AG04450 (cell line): ENCODE measurements at regions not wholly inside any gene's neighbourhood (a gene's known extent, or its start where the extent isn't known, plus 50 kb on each side); places are given as distances from the start of the nearest gene placed in this dataset.

ENCODE experiments used
- CTCF ChIA-PET: fragments of 300-600, 350-600 bp; formaldehyde crosslinking; extraction: SDS; loops from one replicate; lab custom pipeline; 2022; ENCODE audit warnings: antibody characterized with exemption, inconsistent platforms; lab: Charles Lee
- POLR2A ChIA-PET: fragments of 350-600 bp; formaldehyde crosslinking; extraction: SDS; loops from one replicate; lab custom pipeline; 2021; ENCODE audit warnings: antibody characterized with exemption, inconsistent platforms; lab: Yijun Ruan, JAX
- DNase-seq: peaks from one replicate; pipeline ENCODE4 v3.0.0-alpha.2; 2011; ENCODE audit warnings: low read depth, low spot score
- H3K27ac ChIP-seq: one replicate; pipeline ENCODE4 v1.5.1; 2012; ENCODE audit warnings: low read depth, low read length, control low read depth
- H3K27me3 ChIP-seq: one replicate; pipeline ENCODE4 v1.6.0; 2012; ENCODE audit warnings: low read length; ENCODE audit not compliant: control insufficient read depth, insufficient read depth
- H3K4me3 ChIP-seq: 2 replicates; pipeline ENCODE4 v1.5.1; 2011; ENCODE audit warnings: mild to moderate bottlenecking, low read depth, low read length, control low read depth
- H3K9me3 ChIP-seq: 2 replicates; pipeline ENCODE4 v1.5.1; 2012; ENCODE audit warnings: low read length; ENCODE audit not compliant: control insufficient read depth, insufficient read depth
- TF ChIP-seq, protein P1 (sequence below): IDR thresholded peaks from 2 replicates; pipeline ENCODE4 v1.5.1; 2011; ENCODE audit warnings: low read depth, low read length, control low read depth, inconsistent platforms

DNA sequence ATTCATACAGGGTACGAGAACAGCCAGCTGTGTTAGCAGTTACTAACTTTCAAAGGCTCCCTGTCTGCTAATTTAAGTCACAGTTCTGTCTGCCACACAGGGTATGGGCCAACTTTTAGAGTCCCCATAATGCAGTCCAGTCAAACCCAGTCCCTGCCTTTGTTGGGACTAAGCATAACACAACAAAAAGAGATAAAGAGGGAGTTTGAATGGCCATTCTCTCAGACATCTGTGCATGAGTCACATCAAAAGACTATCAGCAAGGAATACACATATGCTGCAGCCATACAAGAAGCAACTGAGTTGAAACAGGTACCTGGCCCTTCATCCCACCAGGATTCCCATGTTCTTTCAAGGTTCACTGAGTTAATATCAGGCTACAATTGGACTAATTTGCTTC, 744.5 kb upstream of the C9orf72 start:
- no peak overlapping the region for H3K27ac ChIP-seq
- TF ChIP-seq, protein P1, sequence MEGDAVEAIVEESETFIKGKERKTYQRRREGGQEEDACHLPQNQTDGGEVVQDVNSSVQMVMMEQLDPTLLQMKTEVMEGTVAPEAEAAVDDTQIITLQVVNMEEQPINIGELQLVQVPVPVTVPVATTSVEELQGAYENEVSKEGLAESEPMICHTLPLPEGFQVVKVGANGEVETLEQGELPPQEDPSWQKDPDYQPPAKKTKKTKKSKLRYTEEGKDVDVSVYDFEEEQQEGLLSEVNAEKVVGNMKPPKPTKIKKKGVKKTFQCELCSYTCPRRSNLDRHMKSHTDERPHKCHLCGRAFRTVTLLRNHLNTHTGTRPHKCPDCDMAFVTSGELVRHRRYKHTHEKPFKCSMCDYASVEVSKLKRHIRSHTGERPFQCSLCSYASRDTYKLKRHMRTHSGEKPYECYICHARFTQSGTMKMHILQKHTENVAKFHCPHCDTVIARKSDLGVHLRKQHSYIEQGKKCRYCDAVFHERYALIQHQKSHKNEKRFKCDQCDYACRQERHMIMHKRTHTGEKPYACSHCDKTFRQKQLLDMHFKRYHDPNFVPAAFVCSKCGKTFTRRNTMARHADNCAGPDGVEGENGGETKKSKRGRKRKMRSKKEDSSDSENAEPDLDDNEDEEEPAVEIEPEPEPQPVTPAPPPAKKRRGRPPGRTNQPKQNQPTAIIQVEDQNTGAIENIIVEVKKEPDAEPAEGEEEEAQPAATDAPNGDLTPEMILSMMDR: no peak
- no peaks in the 10 kb centered on the region for H3K27me3 ChIP-seq
- H3K4me3 ChIP-seq: no peak overlapping the region
- ChIA-PET CTCF (no interaction called here), POLR2A (no interaction called here)
- DNase-seq: no peak
- H3K9me3 ChIP-seq: peaks cover 5% of the 10 kb centered on the region; the same call in 1 of the 2 replicates

DNA sequence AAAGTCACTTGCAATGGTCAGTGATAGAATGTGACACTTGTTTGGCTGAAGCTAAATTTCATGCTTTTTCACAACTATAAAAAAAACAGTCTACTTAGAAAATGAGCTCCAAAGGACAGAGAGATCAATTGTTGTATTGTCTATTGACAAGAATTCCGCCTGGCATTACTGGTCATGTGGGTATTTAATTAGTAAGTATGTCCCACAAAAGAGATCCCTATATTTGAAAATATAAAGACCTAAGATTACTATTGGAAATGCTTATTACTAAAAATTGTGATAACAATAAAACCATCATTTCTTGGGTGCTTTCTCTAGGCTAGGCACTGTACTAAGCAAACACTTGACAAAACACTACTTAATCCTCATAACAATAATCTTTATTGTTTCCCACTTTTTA, 745.2 kb upstream of the C9orf72 start:
- CTCF ChIA-PET: no interaction called here
- POLR2A ChIA-PET: no interaction called here
- no peaks in the 10 kb centered on the region for H3K27me3 ChIP-seq
- TF ChIP-seq, protein P1: no peak
- peaks cover 5% of the 10 kb centered on the region; the same call in 1 of the 2 replicates for H3K9me3 ChIP-seq
- H3K4me3 ChIP-seq: no peak overlapping the region
- H3K27ac ChIP-seq: no peak overlapping the region
- no peak for DNase-seq

DNA sequence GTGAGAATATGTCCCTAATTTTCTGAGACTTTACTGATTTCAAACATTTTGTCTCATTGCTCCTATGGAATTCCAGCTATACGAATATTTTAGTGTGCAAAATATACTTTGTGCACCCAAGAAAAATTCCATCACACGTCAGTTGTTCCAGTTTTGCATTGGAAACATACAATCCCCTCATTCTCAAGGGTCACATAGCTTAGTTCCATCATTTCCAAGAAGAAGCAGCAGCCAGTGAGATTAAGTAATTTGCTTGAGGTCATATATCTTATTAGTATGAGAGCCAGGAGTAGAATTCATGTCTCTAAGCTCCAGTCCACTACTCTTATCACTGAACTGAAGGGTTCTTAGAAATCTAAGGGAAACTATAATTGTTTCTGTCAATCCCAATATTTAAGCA, 746.7 kb upstream of the C9orf72 start:
- DNase-seq: no peak
- H3K9me3 ChIP-seq: no peaks in the 10 kb centered on the region; the same call in 1 of the 2 replicates
- no peaks in the 10 kb centered on the region for H3K27me3 ChIP-seq
- H3K4me3 ChIP-seq: no peak overlapping the region
- H3K27ac ChIP-seq: no peak overlapping the region
- ChIA-PET CTCF (no interaction called here), POLR2A (no interaction called here)
- TF ChIP-seq, protein P1: no peak

DNA sequence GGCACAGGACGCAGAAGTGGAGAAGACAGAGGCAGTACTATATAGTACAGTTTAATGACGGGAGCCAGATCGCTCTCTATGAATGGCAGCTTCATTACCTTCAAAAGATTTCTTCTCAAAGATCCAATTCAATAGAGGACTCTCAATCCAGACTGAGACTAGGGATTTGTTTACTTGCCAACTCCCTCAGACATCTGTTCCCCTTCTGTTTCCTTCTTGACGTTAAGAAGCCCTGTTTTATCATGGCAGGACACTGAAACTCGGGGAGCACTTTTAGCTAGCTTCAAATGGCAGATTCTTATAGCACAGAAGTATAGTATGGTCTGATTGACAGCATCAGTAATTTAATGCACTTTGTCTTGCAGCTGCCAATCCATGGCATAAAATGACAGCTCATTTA, 747.3 kb upstream of the C9orf72 start:
- ChIA-PET POLR2A (no interaction called here), CTCF (no interaction called here)
- no peak for DNase-seq
- TF ChIP-seq, protein P1: no peak
- Histone ChIP-seq H3K27me3 (no peaks in the 10 kb centered on the region), H3K27ac (no peak overlapping the region), H3K4me3 (no peak overlapping the region), H3K9me3 (no peaks in the 10 kb centered on the region)

DNA sequence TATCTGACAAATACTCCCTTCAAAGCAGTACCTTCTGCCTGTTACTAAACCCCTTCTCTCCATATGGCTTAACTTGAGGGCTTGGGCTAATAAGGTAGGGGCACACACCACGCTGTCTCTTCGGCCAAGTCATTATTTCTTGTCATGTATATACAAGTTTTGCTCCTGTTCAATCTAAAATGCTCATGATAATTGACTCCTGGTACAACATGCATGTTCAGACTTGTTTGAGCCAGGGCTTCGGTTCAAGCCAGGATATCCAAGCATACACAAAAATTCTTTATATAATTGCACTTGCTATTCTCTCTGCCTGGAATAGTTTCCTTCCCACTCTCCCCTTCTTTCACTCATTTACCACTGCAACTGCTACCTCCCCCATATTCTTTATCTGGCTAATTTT, 756.0 kb upstream of the C9orf72 start:
- POLR2A ChIA-PET: no interaction called here
- Histone ChIP-seq H3K27me3 (no peaks in the 10 kb centered on the region), H3K4me3 (no peak overlapping the region), H3K27ac (no peak overlapping the region), H3K9me3 (no peaks in the 10 kb centered on the region; the same call in 1 of the 2 replicates)
- DNase-seq: no peak
- TF ChIP-seq, protein P1: no peak
- CTCF ChIA-PET: no interaction called here
